NOMO-1 treated with dmso at 0.1 percent for 144 hours (cell line): ENCODE measurements at regions not wholly inside any gene's neighbourhood (a gene's known extent, or its start where the extent isn't known, plus 50 kb on each side); places are given as distances from the start of the nearest gene placed in this dataset.
"Not testable (repeated sequence)": the region's sequence is repeated elsewhere in the genome, so short reads cannot be mapped to it uniquely, and the experiment has no call there.

ENCODE experiments used
- DNase-seq: peaks from one replicate; lab custom pipeline; 2025; ENCODE audit not compliant: unreplicated experiment; lab: John Stamatoyannopoulos, UW

DNA sequence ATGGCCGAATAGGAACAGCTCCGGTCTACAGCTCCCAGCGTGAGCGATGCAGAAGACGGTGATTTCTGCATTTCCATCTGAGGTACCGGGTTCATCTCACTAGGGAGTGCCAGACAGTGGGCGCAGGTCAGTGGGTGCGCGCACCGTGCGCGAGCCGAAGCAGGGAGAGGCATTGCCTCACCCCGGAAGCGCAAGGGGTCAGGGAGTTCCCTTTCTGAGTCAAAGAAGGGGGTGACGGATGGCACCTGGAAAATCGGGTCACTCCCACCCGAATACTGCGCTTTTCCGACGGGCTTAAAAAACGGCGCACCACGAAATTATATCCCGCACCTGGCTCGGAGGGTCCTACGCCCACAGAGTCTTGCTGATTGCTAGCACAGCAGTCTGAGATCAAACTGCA is 572.8 kb upstream of the AGA start:
- DNase-seq = not testable (repeated sequence)

- DNase-seq = no peak
Measured at GRCh38 chr4:178026999-178027398, 584.8 kb upstream of the AGA start.

- no peak for DNase-seq
Measured at GRCh38 chr4:178027796-178028195, 585.6 kb upstream of the AGA start.

DNA sequence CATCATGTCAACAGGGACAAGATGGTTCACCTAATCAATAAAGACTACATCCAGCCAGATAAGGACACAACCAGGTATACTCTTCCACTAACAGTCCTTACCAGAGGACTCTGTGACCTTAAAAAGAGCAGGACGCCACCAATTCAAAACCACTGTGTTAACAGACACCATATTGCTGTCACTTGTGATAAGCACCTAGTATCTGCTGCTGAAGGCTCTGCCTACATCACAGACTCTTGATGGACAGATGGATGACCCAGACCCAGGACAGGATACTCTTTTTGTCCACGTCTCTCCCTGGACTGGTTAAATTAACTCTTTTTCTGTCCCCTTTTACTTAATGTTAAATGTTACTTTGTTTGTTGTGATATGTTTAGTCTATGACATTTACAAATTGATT is 586.2 kb upstream of the AGA start:
- DNase-seq = no peak

DNA sequence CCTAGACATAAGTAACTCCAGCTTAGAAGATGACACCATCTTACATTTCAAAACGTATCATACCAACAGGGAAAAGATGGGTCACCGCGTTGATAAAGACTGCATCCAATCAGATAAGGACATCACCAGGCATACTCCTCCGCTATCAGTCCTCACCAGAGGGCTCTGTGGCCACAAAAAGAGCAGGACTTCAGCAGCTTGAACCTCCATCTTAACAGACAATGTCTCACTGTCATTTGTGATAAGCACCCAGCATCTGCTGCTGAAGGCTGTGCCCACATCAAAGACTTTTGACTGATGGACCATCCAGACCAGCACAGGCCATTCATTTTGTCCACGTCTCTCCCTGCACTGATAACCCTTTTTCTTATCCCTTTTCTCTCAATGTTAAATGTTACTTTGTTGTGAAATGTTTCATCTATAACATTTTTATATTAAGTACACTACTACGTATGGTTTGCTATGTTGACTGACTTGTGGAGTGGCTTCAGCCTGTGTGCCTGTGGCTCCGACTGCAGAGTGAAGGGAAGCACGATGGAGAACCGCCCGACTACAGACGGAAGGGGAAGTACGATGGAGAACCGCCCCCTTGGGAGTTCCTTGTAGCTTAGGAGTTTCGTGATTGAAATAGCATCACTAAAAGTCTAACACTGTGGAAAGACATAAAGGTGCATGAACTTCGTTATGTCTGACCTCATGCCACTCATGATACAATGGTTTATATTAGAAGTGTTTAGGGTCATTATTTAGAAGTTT is 595.4 kb upstream of the AGA start:
- DNase-seq = no peak

GRCh38 chr4:178056996-178057395 is 614.8 kb upstream of the AGA start:
- DNase-seq = no peak

DNA sequence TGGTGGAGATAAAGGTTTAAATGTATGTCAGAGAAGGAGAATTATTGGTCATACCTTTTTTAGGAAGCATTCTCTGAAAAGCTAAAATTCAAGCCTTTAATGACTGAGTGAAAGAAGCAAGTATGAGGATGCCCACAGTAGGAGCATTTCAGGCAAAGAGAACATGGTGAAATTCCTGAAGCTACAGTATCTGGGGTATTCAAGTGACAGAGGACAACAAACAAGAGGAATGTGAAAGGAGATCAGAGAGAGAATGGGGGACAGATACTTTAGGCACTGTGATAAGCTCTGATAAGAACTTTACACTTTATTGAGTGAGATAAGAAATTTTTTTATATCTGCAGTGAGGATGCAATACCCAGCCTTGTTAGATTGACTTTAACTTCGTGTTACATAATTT is 621.3 kb upstream of the AGA start:
- no peak for DNase-seq

DNA sequence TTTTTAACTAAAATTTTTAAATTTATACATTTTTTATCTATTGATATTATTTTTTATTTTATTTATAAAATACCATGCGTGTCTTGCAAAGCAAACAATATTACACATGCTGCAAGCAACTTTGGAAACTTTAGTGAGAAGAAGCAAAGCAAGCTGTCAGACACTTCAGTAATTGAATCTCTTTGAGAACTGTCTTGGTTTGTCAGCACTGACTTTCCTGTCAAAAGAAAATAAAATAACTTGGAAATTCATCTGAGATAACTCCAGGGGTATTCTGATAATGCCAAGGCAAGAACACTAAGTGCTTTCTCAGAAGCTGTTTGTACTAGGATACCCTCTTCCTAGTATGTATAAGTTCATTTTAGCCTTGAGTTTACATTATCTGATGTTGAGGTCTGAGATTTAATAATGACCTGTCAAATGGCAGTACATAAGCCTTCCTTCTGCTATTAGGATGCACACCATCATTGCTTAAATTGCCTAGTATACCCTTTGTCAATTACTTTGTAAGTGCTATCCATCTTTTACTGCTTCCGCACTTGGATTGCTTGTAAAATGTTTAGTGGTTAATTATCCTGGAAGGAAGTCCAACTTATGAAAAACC is 624.2 kb upstream of the AGA start:
- DNase-seq = no peak

DNA sequence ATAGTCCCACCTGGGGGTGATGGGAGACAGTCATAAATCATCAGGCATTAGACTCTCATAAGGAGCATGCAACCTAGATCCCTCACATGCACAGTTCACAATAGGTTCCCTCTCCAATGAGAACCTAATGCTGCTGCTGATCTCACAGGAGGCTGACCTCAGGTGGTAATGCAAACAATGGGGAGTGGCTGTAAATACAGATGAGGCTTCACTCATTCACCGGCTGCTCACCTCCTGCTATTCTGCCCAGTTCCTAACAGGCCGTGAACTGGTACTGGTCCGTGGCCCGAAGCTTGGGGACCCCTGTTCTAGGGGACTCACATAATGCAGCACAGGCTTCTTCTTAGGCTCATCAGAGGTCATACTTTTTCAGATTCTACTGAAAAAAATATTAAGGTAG is 625.9 kb upstream of the AGA start:
- DNase-seq = no peak

DNA sequence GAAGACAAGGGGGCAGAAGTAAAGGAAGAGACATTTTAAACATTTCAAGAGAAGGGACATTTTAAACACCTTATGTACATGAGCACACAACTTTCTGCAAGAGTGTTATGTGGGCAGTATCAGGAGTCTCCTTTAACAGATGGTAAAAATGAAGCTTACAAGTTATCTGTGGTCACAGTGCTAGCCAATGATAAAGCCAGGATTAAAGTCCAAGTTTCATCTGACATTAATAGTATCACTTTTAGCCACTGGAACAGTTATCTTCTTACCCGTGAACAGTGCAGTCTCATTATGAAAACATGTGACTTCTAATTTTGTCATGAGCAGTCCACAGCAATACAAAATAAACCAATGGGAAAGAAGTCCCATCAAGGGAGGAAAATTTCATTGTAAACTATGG is 627.9 kb upstream of the AGA start:
- DNase-seq = no peak

GRCh38 chr4:178080312-178080711 is 638.1 kb upstream of the AGA start:
- no peak for DNase-seq

DNA sequence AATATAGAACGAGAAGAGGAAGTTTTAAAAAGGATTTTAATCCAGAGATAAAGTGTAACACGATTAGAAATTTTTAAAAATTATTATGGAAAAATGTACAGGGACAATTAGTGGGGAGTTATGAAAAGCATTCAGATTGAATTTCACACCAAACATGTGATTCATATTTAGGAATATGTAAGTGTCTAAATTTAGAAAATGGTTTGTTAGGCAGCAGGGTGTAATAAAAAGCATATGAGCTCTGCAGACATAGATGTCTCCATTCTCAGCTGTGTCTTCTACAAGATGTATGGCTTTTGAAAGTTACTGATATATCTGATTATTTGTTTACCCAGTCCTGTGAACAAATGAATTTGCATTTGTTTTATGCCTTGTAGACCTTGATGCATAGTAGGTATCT is 638.9 kb upstream of the AGA start:
- DNase-seq = no peak

- DNase-seq = no peak
Measured at GRCh38 chr4:178081896-178082295, 639.7 kb upstream of the AGA start.

DNA sequence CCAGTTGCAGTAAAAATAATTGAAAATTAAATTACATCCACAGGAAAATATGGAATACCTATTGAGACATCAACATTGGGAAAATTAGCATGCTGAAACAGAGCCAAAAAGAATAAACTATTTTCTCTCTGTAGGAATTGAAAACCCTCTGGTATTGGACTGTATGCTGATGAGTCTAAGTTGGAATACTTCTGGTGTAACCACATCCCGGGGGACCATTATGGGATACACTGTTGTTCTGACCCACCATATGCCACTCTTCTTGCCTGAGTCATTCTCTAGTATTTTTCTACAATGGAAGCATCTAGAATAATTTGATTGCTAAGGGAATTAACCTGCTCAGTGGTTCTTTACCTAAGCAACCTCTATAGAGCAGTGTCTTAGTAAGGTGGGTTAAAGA is 640.7 kb upstream of the AGA start:
- DNase-seq = no peak

GRCh38 chr4:178083968-178084367 is 641.7 kb upstream of the AGA start:
- no peak for DNase-seq

- no peak for DNase-seq
Measured at GRCh38 chr4:178086320-178086719, 644.1 kb upstream of the AGA start.

GRCh38 chr4:178090640-178091411 is 648.6 kb upstream of the AGA start:
- no peak for DNase-seq

- DNase-seq = no peak
Measured at GRCh38 chr4:178102139-178102538, 659.9 kb upstream of the AGA start.

- DNase-seq = no peak
Measured at GRCh38 chr4:178105242-178105641, 663.0 kb upstream of the AGA start.

DNA sequence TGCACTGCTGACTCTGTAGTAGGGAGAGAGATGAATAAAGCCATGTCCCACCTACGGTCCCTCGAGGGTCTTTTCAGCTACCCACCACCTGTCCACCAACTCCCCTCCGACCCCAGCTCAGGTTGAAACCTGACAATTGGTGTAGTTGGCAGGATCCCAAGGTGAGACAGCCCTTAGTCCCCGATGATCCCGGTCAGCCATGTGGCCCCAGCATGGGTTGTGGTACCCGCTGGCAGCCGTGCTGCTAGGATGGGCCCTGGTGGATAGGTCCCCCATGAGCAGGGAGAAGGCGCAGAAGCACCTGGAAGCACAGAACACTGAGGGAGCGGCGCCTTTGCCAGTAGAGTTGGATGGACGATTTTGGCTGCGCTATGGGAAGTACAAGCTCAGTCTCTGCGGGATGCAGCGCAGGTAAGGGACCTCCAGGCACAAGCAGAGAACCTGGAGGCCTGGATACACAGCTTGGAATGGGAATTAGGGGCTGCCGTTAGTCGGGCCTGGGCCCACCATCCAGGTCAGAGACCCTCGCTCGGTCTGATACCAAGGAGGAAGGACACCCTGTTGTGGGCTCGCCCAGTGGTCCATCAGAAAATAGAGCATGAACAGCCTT is 694.6 kb upstream of the AGA start:
- DNase-seq = no peak

DNA sequence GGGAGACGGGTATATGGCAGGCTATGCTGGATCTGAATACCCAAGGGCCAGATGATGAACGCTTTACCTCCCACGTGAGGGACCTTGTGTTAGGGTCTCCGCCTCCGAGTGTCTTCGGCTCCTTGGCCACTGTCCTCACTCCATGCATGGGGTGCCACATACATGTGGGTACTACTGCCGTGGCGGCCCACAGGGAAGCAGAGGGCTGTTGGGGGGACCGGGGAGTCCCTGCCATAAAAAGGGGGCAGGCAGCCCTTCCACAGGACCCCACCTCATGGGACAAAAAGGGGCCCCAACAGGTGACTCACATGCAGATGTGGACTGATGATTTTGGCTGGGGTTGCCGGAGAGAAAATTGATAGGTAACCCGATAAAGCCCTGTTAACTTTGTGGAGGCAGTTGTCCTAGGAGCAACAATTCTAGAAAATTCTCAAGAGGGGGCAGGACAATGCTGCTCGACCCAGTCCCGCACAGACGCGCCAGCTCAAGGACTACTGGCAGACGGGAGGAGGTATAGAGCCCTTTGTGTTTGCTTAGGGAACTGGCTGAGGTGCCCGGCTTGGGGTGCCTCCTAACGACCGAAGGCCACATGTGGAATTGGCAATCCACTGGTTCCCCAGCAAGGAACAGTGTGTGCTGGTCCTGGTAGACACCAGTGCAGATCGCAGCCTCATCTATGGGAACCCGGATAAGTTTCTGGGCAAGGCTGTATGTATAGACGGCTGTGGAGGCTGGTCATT is 695.7 kb upstream of the AGA start:
- no peak for DNase-seq
